ENCODE measurements at regions not wholly inside any gene's neighbourhood (a gene's known extent, or its start where the extent isn't known, plus 50 kb on each side); places are given as distances from the start of the nearest gene placed in this dataset.

- no peak for TF ChIP-seq POLR2A (IDR thresholded peaks at IDR 0.05; ENCODE audit: low read depth, low read length)
- no peak for TF ChIP-seq POLR2AphosphoS5 (IDR thresholded peaks at IDR 0.05; ENCODE audit: low read depth, low read length)
- TF ChIP-seq TAF1 (IDR thresholded peaks at IDR 0.05; ENCODE audit: borderline replicate concordance, low read depth, low read length): no peak
Observed at GRCh38 chr3:189001559-189001958, 170.2 kb upstream of the TPRG1 start.

All from GM12892 (cell line).